ENCODE measurements at regions not wholly inside any gene's neighbourhood (a gene's known extent, or its start where the extent isn't known, plus 50 kb on each side); places are given as distances from the start of the nearest gene placed in this dataset.

DNA sequence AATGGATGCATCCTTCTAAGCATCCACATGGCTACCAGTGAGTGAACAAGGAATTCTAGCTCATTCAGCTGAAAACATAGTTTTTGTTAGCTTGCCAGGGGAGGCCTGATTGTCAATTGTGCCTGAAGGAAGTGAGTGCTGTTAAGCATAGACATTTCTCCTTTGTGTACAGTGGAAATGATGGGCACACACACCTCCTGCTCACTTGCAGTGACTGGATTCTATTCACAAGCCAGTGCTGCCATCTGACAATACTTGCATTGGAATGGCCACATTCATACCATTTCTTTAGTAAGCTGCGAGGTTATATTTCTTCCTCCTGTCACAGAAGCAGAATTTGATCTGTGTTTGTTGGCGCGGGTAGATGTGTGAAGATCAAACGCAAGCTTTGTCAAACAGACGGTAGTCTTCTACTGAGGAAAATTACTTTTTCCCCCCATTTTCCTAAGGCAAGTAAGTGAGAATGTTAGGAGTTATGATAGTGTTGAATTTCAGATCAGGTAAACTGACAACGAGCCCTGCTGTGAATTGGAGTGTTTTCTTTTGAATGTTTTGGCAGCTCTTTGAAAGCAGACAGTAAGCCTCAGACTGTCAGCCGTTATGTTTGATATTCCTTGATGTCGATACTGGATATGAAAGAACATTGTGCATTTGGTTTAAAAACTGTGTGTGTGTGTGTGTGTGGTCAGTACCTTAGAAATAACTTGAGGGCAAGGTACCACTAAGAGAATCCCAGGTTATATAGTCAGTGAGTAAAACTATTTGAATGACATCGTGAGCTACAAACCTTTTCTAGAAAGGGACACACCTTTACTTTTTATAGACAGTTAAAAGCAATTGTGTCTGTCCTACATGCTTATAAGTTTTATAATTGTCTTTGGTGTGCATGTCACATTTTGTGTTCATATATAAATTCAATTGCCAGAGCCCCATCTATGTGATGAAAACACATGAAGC, 84.2 kb upstream of the BMP2 start:
- TF ChIP-seq CTCF (IDR thresholded peaks at IDR 0.05; ENCODE audit: poor library complexity, severe bottlenecking), result no peak
- DNase-seq (ENCODE audit: low spot score), result no peak

DNA sequence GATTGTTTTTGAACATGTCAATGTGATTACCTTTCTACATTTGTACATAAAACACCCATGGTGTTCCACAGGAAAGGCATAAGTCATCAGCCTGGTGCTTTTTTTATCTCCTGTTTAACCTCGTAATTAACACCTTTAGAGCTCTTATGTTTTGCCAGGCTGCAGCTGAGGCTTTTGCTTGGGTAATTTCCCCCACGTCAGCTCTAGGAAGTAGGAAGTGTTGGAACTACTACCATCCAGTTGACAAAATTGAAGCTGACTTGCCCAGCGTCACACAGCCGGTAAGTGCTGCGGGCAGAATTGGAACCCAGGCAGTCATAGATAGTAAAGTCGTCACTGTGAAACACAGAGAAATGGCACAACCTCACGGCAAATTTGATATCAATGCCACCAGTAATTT, 86.6 kb upstream of the BMP2 start:
- DNase-seq (ENCODE audit: low spot score) (no peak), ATAC-seq (ENCODE audit: low read depth) (no peak)
- peaks cover 10% of the 10 kb centered on the region for H3K4me1 ChIP-seq (ENCODE audit: insufficient read depth, poor library complexity, severe bottlenecking)
- H3K27ac ChIP-seq (ENCODE audit: poor library complexity, severe bottlenecking), result no peak overlapping the region
- no peaks in the 10 kb centered on the region for H3K36me3 ChIP-seq (ENCODE audit: low read depth)
- TF ChIP-seq CTCF (IDR thresholded peaks at IDR 0.05; ENCODE audit: poor library complexity, severe bottlenecking), result no peak
- H3K27me3 ChIP-seq (ENCODE audit: insufficient read depth, poor library complexity, severe bottlenecking), result no peaks in the 10 kb centered on the region
- H3K4me3 ChIP-seq (ENCODE audit: severe bottlenecking), result no peak overlapping the region
- no peaks in the 10 kb centered on the region for H3K9me3 ChIP-seq (ENCODE audit: severe bottlenecking)

More for the DNA sequence above, 84.2 kb upstream of the BMP2 start:
- Histone ChIP-seq H3K4me3 (ENCODE audit: severe bottlenecking) (no peak overlapping the region), H3K4me1 (ENCODE audit: insufficient read depth, poor library complexity, severe bottlenecking) (peaks cover 10% of the 10 kb centered on the region), H3K27me3 (ENCODE audit: insufficient read depth, poor library complexity, severe bottlenecking) (no peaks in the 10 kb centered on the region), H3K27ac (ENCODE audit: poor library complexity, severe bottlenecking) (no peak overlapping the region), H3K9me3 (ENCODE audit: severe bottlenecking) (no peaks in the 10 kb centered on the region), H3K36me3 (ENCODE audit: low read depth) (no peaks in the 10 kb centered on the region)
- ATAC-seq (ENCODE audit: low read depth), result no peak

DNA sequence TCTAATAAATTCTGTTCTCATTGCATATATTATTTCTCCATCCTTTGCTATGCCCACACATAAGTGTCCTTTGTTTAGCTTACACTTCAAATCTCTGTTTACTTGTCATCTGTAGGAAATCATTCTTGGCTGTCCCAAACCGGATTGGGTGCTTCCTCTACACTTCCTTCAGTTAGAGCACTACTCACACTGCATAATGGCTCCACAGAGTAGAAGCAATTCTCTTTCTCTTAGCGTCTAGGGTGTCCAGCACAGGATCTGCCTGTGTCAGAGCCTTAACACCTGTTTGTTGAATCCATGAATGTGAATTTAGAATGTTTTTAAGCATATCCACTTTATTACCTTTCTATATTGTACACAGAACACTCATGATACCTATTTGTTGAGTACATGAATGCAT, 87.0 kb upstream of the BMP2 start:
- Histone ChIP-seq H3K4me1 (ENCODE audit: insufficient read depth, poor library complexity, severe bottlenecking) (peaks cover 8% of the 10 kb centered on the region), H3K27me3 (ENCODE audit: insufficient read depth, poor library complexity, severe bottlenecking) (no peaks in the 10 kb centered on the region), H3K4me3 (ENCODE audit: severe bottlenecking) (no peak overlapping the region), H3K9me3 (ENCODE audit: severe bottlenecking) (no peaks in the 10 kb centered on the region), H3K27ac (ENCODE audit: poor library complexity, severe bottlenecking) (no peak overlapping the region), H3K36me3 (ENCODE audit: low read depth) (no peaks in the 10 kb centered on the region)
- TF ChIP-seq CTCF (IDR thresholded peaks at IDR 0.05; ENCODE audit: poor library complexity, severe bottlenecking), result no peak
- DNase-seq (ENCODE audit: low spot score) (no peak), ATAC-seq (ENCODE audit: low read depth) (no peak)

DNA sequence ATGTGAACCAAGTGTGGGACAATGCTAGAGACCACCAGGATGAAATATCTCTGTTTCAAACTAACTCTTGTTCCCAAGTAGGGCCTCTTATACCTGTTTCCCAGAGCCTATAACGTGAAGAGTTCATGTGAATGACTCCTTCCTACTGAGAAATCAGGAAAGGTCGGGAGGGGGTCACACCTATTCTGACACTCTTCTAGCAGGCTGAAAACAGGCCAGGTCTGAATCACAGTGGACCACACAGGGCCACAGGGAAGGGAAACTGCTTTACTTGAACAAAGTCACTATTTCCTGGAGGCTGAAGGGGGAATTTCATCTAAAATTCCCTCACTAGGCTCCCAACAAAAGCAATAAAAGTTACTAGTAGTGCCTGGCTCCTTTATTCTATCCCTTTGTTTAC, 88.4 kb upstream of the BMP2 start:
- no peak for TF ChIP-seq CTCF (IDR thresholded peaks at IDR 0.05; ENCODE audit: poor library complexity, severe bottlenecking)
- DNase-seq (ENCODE audit: low spot score) (no peak), ATAC-seq (ENCODE audit: low read depth) (no peak)

DNA sequence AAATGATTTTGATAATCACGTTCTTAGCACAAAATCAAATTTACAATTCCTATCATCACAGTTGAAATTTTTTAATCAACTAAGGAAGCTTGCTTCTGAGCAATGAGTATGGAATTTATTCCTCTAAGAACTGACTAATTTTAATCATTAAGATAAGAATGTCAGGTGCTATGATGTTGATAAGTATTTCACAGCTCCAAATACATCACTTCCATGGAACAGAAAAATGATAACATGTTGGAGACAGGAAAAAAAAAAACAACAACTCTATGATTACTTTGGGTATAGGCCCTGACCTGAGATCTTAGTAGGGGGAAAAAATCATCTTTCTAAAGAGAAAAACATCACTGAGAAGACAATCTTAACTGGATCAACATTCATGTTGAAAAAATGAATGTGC, 89.4 kb upstream of the BMP2 start:
- Histone ChIP-seq H3K27me3 (ENCODE audit: insufficient read depth, poor library complexity, severe bottlenecking) (no peaks in the 10 kb centered on the region), H3K4me3 (ENCODE audit: severe bottlenecking) (no peak overlapping the region), H3K4me1 (ENCODE audit: insufficient read depth, poor library complexity, severe bottlenecking) (no peaks in the 10 kb centered on the region), H3K9me3 (ENCODE audit: severe bottlenecking) (no peaks in the 10 kb centered on the region), H3K36me3 (ENCODE audit: low read depth) (no peaks in the 10 kb centered on the region), H3K27ac (ENCODE audit: poor library complexity, severe bottlenecking) (no peak overlapping the region)
- DNase-seq (ENCODE audit: low spot score) (no peak), ATAC-seq (ENCODE audit: low read depth) (no peak)
- no peak for TF ChIP-seq CTCF (IDR thresholded peaks at IDR 0.05; ENCODE audit: poor library complexity, severe bottlenecking)

More for the DNA sequence above, 88.4 kb upstream of the BMP2 start:
- H3K27ac ChIP-seq (ENCODE audit: poor library complexity, severe bottlenecking), result no peak overlapping the region
- H3K36me3 ChIP-seq (ENCODE audit: low read depth), result no peaks in the 10 kb centered on the region
- no peaks in the 10 kb centered on the region for H3K9me3 ChIP-seq (ENCODE audit: severe bottlenecking)
- H3K4me1 ChIP-seq (ENCODE audit: insufficient read depth, poor library complexity, severe bottlenecking), result no peaks in the 10 kb centered on the region
- H3K4me3 ChIP-seq (ENCODE audit: severe bottlenecking), result no peak overlapping the region
- H3K27me3 ChIP-seq (ENCODE audit: insufficient read depth, poor library complexity, severe bottlenecking), result no peaks in the 10 kb centered on the region

Data from RWPE2 (cell line).